Stimulated activated CD8-positive, alpha-beta memory T cell treated with anti-CD3 and anti-CD28 coated beads, Interleukin-4, amount 100 ng/mL, for 24 hours (primary cell): ENCODE measurements at regions not wholly inside any gene's neighbourhood (a gene's known extent, or its start where the extent isn't known, plus 50 kb on each side); places are given as distances from the start of the nearest gene placed in this dataset.
A peak's percentile ranks its signal among the peaks of the same experiment; 100 is the strongest.

Experiments used
- DNase-seq: peaks from one replicate; pipeline ENCODE4 v3.0.0-alpha.2; 2020; ENCODE audit warnings: low read depth

DNA sequence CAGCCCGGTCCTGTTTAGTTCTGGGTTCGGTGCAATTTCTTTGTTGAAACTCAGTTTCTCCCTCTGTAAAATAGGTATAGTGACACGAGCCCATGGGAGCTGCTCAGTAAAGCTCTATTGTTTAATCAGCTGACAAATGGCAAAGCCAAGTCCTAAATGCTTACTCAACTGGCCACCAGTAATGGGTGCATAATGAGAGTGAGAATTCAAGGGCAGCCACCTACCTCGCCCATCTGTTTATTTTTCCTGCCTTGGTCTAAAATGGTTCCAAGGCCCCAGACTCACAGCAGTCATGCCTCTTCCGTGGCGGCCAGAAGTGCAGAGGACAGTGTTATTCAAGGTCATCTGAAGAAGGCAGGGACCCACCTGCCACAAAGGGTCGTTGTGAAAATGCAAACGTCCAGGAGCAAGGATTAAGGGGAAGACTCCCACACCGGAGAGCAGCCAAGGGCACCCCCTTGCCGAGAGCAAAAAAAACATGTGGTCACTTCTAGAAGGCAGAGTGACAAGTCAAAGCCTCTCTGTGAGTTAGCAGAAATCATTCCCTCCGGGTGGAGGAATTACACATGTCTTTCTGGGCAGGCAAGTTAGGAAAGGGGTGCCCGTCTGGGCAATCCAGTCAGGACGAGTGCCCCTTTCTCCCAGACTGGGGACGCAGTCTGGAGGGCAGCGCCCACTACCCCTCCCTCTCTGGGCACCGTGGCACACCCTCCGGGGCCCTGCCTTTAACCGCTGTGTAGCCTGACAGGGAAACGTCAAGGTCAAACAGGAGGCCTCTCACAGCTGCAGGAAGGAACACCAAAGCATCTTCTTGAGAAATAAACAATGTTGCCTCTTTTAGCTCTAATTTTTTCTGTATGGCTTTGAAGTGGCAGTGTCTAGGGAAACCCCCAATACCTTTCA is 186.2 kb downstream of the FOXO1 start:
- no peak for DNase-seq

DNA sequence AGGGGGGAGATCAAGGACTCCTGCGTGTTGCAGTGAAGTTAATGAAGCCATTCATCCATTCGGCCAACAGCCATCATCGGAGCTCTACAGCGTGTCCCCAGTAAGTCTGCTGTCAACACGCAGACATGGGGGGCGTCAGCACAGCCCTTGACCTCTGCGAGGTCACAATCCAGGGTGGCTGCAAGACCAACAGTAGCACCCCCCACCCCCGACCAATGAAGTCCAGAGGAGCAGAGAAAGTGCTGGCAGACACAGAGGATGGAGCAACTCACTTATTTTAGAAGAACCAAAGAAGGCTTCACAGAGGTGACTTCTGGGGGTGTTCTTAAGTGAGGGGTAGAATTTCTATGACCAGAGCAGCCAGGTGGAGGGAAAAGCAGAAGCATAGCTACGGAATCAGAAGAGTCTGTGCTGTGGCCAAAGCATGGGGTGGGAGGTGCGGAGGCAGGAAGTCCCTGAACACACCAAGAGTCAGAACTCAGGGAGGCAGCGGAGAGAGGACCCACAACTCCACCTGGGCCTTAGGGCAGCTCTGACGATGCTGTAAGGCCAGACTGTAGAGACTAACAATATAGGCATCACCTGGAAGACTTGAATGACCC is 185.4 kb downstream of the FOXO1 start:
- no peak for DNase-seq

DNA sequence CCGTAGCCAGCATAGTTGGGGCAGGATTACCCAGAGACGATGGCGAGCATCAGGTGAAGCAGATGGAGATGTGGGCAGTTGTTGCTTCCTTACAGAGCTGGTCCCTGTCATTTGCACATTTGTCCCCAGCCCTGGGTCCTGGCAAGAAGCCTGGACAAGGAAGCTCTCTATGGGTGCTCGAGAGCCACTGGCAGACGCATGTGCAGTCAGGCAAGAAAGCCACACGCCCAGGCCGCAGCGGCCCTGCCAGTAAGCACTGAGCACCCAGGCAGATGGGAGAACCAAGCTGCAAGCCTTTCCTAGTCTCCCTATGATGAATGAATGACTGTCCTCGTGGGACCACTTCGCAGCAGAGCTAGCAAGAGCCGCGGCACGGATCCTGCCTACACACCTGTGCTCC is 182.8 kb downstream of the FOXO1 start:
- DNase-seq: no peak

GRCh38 chr13:40484101-40484800 is 182.2 kb downstream of the FOXO1 start:
- no peak for DNase-seq

- DNase-seq: no peak
These were observed 181.5 kb downstream of the FOXO1 start for GRCh38 chr13:40484974-40485373.

GRCh38 chr13:40485611-40486517 is 180.6 kb downstream of the FOXO1 start:
- peak; percentile 40 for DNase-seq

DNA sequence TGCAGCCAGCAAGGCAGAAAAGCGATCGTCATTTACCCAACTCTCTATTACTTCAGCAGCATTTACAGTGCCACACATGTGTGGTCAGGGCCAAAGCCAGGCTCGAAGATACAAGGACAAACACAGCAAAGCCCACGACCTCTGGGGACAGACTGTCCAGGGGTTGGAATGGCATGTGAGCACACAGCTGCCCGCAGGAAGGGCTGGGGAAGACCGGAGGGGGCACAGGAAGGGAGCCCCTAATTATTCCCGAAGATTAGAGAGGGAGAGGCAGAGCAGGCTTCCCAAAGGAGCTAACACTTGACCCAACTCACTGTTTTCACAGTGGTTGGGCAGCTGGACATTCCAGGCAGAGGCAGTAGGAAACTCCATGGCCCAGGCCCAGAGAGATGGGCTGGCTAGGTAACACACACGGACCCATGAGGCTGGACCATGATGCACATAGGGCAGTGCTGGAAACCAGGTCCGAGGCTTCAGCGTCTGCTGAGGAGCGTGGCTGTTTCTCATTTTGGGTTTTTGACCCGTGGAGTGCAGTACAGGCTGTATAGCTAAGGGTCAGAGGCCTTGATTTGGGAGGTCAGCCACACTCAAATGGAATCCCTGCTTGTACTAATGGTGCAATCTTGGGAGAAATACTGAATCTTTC is 179.8 kb downstream of the FOXO1 start:
- DNase-seq: no peak

GRCh38 chr13:40488869-40489391 is 177.5 kb downstream of the FOXO1 start:
- no peak for DNase-seq

- DNase-seq: no peak
These were observed 176.2 kb downstream of the FOXO1 start for GRCh38 chr13:40490086-40490758.

- DNase-seq: no peak
These were observed 173.9 kb downstream of the FOXO1 start for GRCh38 chr13:40492511-40492910.

DNA sequence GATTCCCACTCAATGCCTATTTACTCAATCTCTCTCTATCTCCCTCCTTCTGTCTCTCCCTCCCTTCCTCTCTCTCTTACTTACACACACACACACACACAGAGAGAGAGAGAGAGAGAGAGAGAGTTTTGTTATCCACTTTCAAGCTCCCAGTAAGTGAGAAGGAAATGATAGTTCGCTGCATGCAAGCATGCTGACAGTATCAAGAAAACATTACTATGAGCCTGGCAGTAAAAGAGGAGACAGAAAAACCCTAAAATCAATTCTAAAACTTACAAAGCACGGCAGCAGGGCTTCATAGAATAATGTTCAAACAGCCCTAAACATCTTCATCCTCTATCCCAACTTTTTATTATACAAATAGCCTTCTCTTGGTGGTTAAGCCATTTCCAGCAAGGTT is 171.9 kb downstream of the FOXO1 start:
- no peak for DNase-seq

DNA sequence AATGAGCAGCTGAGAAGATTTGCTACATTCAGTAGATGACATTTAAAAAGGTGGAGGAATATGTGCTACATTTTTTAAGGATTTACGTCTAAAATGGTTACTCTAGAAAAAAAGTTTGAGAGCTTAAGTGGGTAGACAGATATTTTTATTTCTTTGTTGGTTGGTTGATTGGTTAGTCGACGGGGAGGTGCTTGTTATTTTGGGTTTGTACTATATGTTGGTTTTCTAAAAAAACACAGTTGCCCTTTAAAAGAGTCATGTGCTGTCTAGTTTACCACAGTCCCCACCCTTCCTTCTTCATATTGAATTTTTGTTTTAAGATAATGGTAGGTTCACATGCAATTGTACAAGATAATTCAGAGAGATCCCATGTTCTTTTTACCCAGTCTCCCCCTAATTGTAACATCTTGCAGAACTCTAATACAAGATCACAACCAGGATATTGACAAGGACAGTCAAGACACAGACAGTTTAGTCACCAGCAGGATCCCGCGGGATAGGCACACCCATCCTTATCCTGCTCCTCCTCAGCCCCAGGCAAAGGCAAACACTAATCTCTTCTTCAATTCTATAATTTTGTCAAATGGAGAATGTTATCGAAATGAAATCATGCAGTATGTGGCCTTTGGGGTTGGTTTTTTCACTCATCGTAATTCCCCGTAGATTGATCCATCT is 171.4 kb downstream of the FOXO1 start:
- DNase-seq: no peak

GRCh38 chr13:40495621-40496001 is 170.8 kb downstream of the FOXO1 start:
- no peak for DNase-seq

- DNase-seq: no peak
These were observed 170.2 kb downstream of the FOXO1 start for GRCh38 chr13:40496035-40496810.

GRCh38 chr13:40498461-40498860 is 168.0 kb downstream of the FOXO1 start:
- no peak for DNase-seq

DNA sequence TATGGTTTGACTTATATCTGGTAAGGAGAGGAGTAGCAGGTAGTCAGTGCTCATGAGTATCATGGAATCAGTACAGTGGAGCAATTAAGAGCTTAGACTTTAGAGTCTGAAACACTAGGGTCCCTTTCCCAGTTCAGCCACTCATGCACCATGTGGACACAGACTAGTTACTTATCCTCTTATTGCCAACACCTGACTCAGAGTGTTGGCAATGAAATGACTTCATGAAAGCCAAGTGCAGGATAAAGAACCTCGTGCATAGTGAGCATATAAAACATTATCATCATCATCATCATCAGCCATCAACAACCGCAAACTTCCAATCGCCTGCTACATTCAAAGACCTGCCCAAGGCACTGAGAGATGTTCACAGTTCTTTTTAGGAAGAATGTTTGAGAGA is 164.2 kb downstream of the FOXO1 start:
- no peak for DNase-seq

DNA sequence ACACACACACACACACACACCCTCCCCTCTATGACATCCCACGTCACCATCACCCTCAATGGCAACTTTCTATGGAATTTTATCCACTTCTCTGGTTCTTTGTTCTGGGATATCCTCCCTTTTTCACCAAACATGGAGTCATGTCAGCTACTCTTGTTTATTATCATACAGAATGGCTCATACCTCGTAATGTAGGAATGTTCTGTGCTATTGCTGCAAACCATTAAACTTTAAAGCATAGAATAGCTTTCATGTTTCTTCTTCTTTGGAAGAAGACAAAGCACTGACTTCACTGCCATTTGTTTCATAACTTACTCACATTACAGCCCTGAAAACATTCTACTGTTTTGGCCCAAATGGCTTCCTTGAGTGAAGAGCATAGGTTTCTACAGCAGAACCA is 163.4 kb downstream of the FOXO1 start:
- DNase-seq: no peak

GRCh38 chr13:40503966-40504591 is 162.4 kb downstream of the FOXO1 start:
- DNase-seq: no peak

GRCh38 chr13:40504641-40505040 is 161.8 kb downstream of the FOXO1 start:
- no peak for DNase-seq
